ENCODE measurements at regions not wholly inside any gene's neighbourhood (a gene's known extent, or its start where the extent isn't known, plus 50 kb on each side); places are given as distances from the start of the nearest gene placed in this dataset.

GRCh38 chr13:26887594-26887993, 127.0 kb upstream of the GPR12 start:
- TF ChIP-seq CTCF (IDR thresholded peaks at IDR 0.05; ENCODE audit: insufficient read depth, low read length), result no peak
- no peak for TF ChIP-seq POLR2AphosphoS5 (IDR thresholded peaks at IDR 0.05; ENCODE audit: low read depth)
- TF ChIP-seq GABPA (IDR thresholded peaks at IDR 0.05; ENCODE audit: low read depth), result no peak
